NB4 (cell line): ENCODE measurements at regions not wholly inside any gene's neighbourhood (a gene's known extent, or its start where the extent isn't known, plus 50 kb on each side); places are given as distances from the start of the nearest gene placed in this dataset.

Experiments used
- CTCF ChIP-seq: IDR thresholded peaks from one replicate; pipeline ENCODE4 v1.5.1; 2012; ENCODE audit warnings: low read depth, low read length
- MAX ChIP-seq: IDR thresholded peaks from 2 replicates; pipeline ENCODE4 v1.6.1; 2011; ENCODE audit warnings: low read depth, low read length
- MYC ChIP-seq: IDR thresholded peaks from 2 replicates; pipeline ENCODE4 v1.6.1; 2011; ENCODE audit warnings: low read depth, low read length
- POLR2A ChIP-seq: IDR thresholded peaks from 2 replicates; pipeline ENCODE4 v1.6.1; 2011; ENCODE audit warnings: mild to moderate bottlenecking; ENCODE audit not compliant: insufficient read length; ENCODE audit errors: extremely low read depth

GRCh38 chr17:17406225-17406624 lies 70.6 kb upstream of the MED9 start:
- TF ChIP-seq CTCF, result no peak
- no peak for TF ChIP-seq POLR2A
- no peak for TF ChIP-seq MAX
- TF ChIP-seq MYC, result no peak
